ENCODE measurements at regions not wholly inside any gene's neighbourhood (a gene's known extent, or its start where the extent isn't known, plus 50 kb on each side); places are given as distances from the start of the nearest gene placed in this dataset.

DNA sequence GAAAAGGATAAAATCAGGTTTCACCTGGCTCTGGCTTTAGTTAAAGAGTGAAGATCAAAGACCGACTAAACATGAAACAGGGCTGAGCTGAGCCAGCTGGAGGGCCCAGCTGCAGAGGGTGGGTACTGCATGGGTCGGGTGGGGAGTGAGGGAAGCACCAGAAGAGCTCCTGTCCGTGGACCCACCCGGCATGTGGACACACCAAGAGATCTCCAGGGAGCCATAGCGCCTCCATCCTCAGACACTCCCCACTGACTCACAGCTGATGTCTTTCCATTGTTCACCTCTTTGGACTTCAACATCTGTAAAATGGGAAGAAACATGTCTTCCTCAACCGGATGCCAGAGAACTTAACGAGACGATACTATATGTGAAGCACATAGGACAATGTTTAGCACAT is 178.3 kb upstream of the KLHL29 start:
- no peaks in the 10 kb centered on the region for H3K4me1 ChIP-seq (ENCODE audit: insufficient read depth, insufficient read length)
- no peak overlapping the region for H3K9ac ChIP-seq (ENCODE audit: insufficient read length, low read depth)
- H3K36me3 ChIP-seq (ENCODE audit: insufficient read depth, insufficient read length, low read length), result no peaks in the 10 kb centered on the region
- no peaks in the 10 kb centered on the region for H3K27me3 ChIP-seq (ENCODE audit: insufficient read depth, insufficient read length)
- TF ChIP-seq ZNF274 (IDR thresholded peaks at IDR 0.05; ENCODE audit: low read depth, low read length) (no peak), SUZ12 (IDR thresholded peaks at IDR 0.05; ENCODE audit: extremely low read depth, insufficient read depth, insufficient read length) (no peak), YY1 (IDR thresholded peaks at IDR 0.05; ENCODE audit: insufficient read depth, insufficient read length) (no peak)
- H3K4me3 ChIP-seq (ENCODE audit: insufficient read length, low read depth), result no peak overlapping the region
- no peaks in the 10 kb centered on the region for H3K9me3 ChIP-seq (ENCODE audit: insufficient read depth, low read length)
- DNase-seq (ENCODE audit: low read depth, low spot score), result no peak

- Histone ChIP-seq H3K9me3 (ENCODE audit: insufficient read depth, low read length) (no peaks in the 10 kb centered on the region), H3K27me3 (ENCODE audit: insufficient read depth, insufficient read length) (no peaks in the 10 kb centered on the region), H3K4me1 (ENCODE audit: insufficient read depth, insufficient read length) (no peaks in the 10 kb centered on the region), H3K4me3 (ENCODE audit: insufficient read length, low read depth) (no peak overlapping the region), H3K36me3 (ENCODE audit: insufficient read depth, insufficient read length, low read length) (no peaks in the 10 kb centered on the region), H3K9ac (ENCODE audit: insufficient read length, low read depth) (no peak overlapping the region)
- no peak for DNase-seq (ENCODE audit: low read depth, low spot score)
- no peak for TF ChIP-seq YY1 (IDR thresholded peaks at IDR 0.05; ENCODE audit: insufficient read depth, insufficient read length)
- no peak for TF ChIP-seq SUZ12 (IDR thresholded peaks at IDR 0.05; ENCODE audit: extremely low read depth, insufficient read depth, insufficient read length)
These were observed 177.1 kb upstream of the KLHL29 start for GRCh38 chr2:23207871-23208270.

GRCh38 chr2:23208339-23208738 is 176.6 kb upstream of the KLHL29 start:
- Histone ChIP-seq H3K9ac (ENCODE audit: insufficient read length, low read depth) (no peak overlapping the region), H3K9me3 (ENCODE audit: insufficient read depth, low read length) (no peaks in the 10 kb centered on the region), H3K4me3 (ENCODE audit: insufficient read length, low read depth) (no peak overlapping the region), H3K27me3 (ENCODE audit: insufficient read depth, insufficient read length) (no peaks in the 10 kb centered on the region), H3K4me1 (ENCODE audit: insufficient read depth, insufficient read length) (no peaks in the 10 kb centered on the region), H3K36me3 (ENCODE audit: insufficient read depth, insufficient read length, low read length) (no peaks in the 10 kb centered on the region)
- TF ChIP-seq YY1 (IDR thresholded peaks at IDR 0.05; ENCODE audit: insufficient read depth, insufficient read length) (no peak), SUZ12 (IDR thresholded peaks at IDR 0.05; ENCODE audit: extremely low read depth, insufficient read depth, insufficient read length) (no peak), ZNF274 (IDR thresholded peaks at IDR 0.05; ENCODE audit: low read depth, low read length) (no peak)
- no peak for DNase-seq (ENCODE audit: low read depth, low spot score)

DNA sequence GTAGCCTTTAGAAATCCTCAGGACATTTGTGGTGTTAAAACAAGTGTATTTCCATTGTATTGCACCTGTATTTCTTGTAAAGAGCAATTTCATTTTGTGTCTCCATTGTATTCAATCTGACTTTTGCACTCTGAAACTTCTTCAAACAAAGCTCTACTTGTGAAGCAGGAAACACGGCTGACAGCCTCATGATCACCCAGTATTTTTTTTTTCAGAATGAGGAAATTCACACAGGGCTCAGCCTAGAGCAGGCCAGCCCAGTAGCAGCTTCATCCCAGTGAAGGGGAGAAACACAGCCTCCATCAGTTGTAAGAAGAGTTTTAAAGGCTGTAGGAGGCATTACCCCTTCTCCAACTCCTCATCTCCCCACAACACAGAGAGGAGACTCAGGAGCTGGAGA is 175.9 kb upstream of the KLHL29 start:
- Histone ChIP-seq H3K9ac (ENCODE audit: insufficient read length, low read depth) (no peak overlapping the region), H3K4me3 (ENCODE audit: insufficient read length, low read depth) (no peak overlapping the region), H3K27me3 (ENCODE audit: insufficient read depth, insufficient read length) (no peaks in the 10 kb centered on the region), H3K9me3 (ENCODE audit: insufficient read depth, low read length) (no peaks in the 10 kb centered on the region), H3K36me3 (ENCODE audit: insufficient read depth, insufficient read length, low read length) (no peaks in the 10 kb centered on the region), H3K4me1 (ENCODE audit: insufficient read depth, insufficient read length) (no peaks in the 10 kb centered on the region)
- DNase-seq (ENCODE audit: low read depth, low spot score), result no peak
- TF ChIP-seq YY1 (IDR thresholded peaks at IDR 0.05; ENCODE audit: insufficient read depth, insufficient read length), result no peak
- TF ChIP-seq ZNF274 (IDR thresholded peaks at IDR 0.05; ENCODE audit: low read depth, low read length), result no peak
- no peak for TF ChIP-seq SUZ12 (IDR thresholded peaks at IDR 0.05; ENCODE audit: extremely low read depth, insufficient read depth, insufficient read length)

DNA sequence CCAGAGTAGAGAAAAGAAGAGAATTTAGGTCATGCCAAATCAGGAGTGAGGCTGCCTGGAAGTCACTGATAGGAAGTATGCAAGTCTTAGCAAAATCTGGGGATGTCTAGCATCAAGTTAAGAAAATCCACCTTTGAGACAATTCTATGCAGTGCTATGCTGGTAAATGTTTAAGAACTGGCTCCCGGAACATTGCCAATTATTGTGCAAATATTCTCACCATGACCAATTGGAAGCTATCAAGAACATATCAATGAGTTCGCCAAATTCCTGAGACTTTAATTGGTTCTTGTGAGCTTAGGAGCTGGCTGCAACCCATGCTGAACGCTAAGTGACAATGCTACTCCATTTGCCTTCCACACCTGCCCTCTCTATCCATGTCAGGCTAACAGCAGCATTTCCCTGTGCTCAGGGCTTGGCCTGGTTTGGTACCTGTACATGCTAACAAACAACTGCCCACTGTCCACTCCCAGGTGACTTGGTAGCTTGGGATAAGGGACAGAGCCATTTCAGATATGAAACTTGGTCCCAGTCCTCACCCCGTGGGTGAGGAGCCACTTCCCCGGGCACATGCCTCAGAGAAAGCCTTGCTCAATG is 172.9 kb upstream of the KLHL29 start:
- H3K9ac ChIP-seq (ENCODE audit: insufficient read length, low read depth), result no peak overlapping the region
- no peak for DNase-seq (ENCODE audit: low read depth, low spot score)
- H3K4me3 ChIP-seq (ENCODE audit: insufficient read length, low read depth), result no peak overlapping the region
- no peak for TF ChIP-seq YY1 (IDR thresholded peaks at IDR 0.05; ENCODE audit: insufficient read depth, insufficient read length)
- no peaks in the 10 kb centered on the region for H3K36me3 ChIP-seq (ENCODE audit: insufficient read depth, insufficient read length, low read length)
- no peaks in the 10 kb centered on the region for H3K4me1 ChIP-seq (ENCODE audit: insufficient read depth, insufficient read length)
- H3K9me3 ChIP-seq (ENCODE audit: insufficient read depth, low read length), result no peaks in the 10 kb centered on the region
- no peaks in the 10 kb centered on the region for H3K27me3 ChIP-seq (ENCODE audit: insufficient read depth, insufficient read length)

GRCh38 chr2:23213196-23213595 is 171.8 kb upstream of the KLHL29 start:
- Histone ChIP-seq H3K27me3 (ENCODE audit: insufficient read depth, insufficient read length) (no peaks in the 10 kb centered on the region), H3K9ac (ENCODE audit: insufficient read length, low read depth) (no peak overlapping the region), H3K4me3 (ENCODE audit: insufficient read length, low read depth) (no peak overlapping the region), H3K9me3 (ENCODE audit: insufficient read depth, low read length) (no peaks in the 10 kb centered on the region), H3K4me1 (ENCODE audit: insufficient read depth, insufficient read length) (no peaks in the 10 kb centered on the region), H3K36me3 (ENCODE audit: insufficient read depth, insufficient read length, low read length) (no peaks in the 10 kb centered on the region)
- DNase-seq (ENCODE audit: low read depth, low spot score), result no peak
- TF ChIP-seq SUZ12 (IDR thresholded peaks at IDR 0.05; ENCODE audit: extremely low read depth, insufficient read depth, insufficient read length) (no peak), ZNF274 (IDR thresholded peaks at IDR 0.05; ENCODE audit: low read depth, low read length) (no peak), YY1 (IDR thresholded peaks at IDR 0.05; ENCODE audit: insufficient read depth, insufficient read length) (no peak)

GRCh38 chr2:23215016-23215415 is 170.0 kb upstream of the KLHL29 start:
- no peak overlapping the region for H3K4me3 ChIP-seq (ENCODE audit: insufficient read length, low read depth)
- no peaks in the 10 kb centered on the region for H3K4me1 ChIP-seq (ENCODE audit: insufficient read depth, insufficient read length)
- H3K27me3 ChIP-seq (ENCODE audit: insufficient read depth, insufficient read length), result no peaks in the 10 kb centered on the region
- no peak overlapping the region for H3K9ac ChIP-seq (ENCODE audit: insufficient read length, low read depth)
- no peak for TF ChIP-seq SUZ12 (IDR thresholded peaks at IDR 0.05; ENCODE audit: extremely low read depth, insufficient read depth, insufficient read length)
- no peak for TF ChIP-seq ZNF274 (IDR thresholded peaks at IDR 0.05; ENCODE audit: low read depth, low read length)
- no peak for TF ChIP-seq YY1 (IDR thresholded peaks at IDR 0.05; ENCODE audit: insufficient read depth, insufficient read length)
- no peaks in the 10 kb centered on the region for H3K36me3 ChIP-seq (ENCODE audit: insufficient read depth, insufficient read length, low read length)
- no peaks in the 10 kb centered on the region for H3K9me3 ChIP-seq (ENCODE audit: insufficient read depth, low read length)
- DNase-seq (ENCODE audit: low read depth, low spot score), result no peak

- no peaks in the 10 kb centered on the region for H3K36me3 ChIP-seq (ENCODE audit: insufficient read depth, insufficient read length, low read length)
- no peaks in the 10 kb centered on the region for H3K4me1 ChIP-seq (ENCODE audit: insufficient read depth, insufficient read length)
- no peak for DNase-seq (ENCODE audit: low read depth, low spot score)
- no peaks in the 10 kb centered on the region for H3K27me3 ChIP-seq (ENCODE audit: insufficient read depth, insufficient read length)
- no peak for TF ChIP-seq ZNF274 (IDR thresholded peaks at IDR 0.05; ENCODE audit: low read depth, low read length)
- TF ChIP-seq SUZ12 (IDR thresholded peaks at IDR 0.05; ENCODE audit: extremely low read depth, insufficient read depth, insufficient read length), result no peak
- no peak for TF ChIP-seq YY1 (IDR thresholded peaks at IDR 0.05; ENCODE audit: insufficient read depth, insufficient read length)
- H3K4me3 ChIP-seq (ENCODE audit: insufficient read length, low read depth), result no peak overlapping the region
- H3K9me3 ChIP-seq (ENCODE audit: insufficient read depth, low read length), result no peaks in the 10 kb centered on the region
- H3K9ac ChIP-seq (ENCODE audit: insufficient read length, low read depth), result no peak overlapping the region
These were observed 165.3 kb upstream of the KLHL29 start for GRCh38 chr2:23219666-23220065.
